A673 (cell line): ENCODE measurements at regions not wholly inside any gene's neighbourhood (a gene's known extent, or its start where the extent isn't known, plus 50 kb on each side); places are given as distances from the start of the nearest gene placed in this dataset.

Source experiments
- BruUV-seq: library from RNA; stranded (reverse); fragments of 400-500 nt; replicated peaks from 2 replicates; lab custom pipeline; 2021; lab: Mats Ljungman, UMichigan
- CTCF ChIA-PET: fragments of 300-600 bp; sonication (Branson Sonifier 250); formaldehyde crosslinking; loops from one replicate; lab custom pipeline; 2022; ENCODE audit warnings: antibody characterized with exemption; lab: Charles Lee
- POLR2A ChIA-PET: fragments of 300-600 bp; sonication (Branson Sonifier 250); formaldehyde crosslinking; loops from one replicate; lab custom pipeline; 2022; ENCODE audit warnings: antibody characterized with exemption; ENCODE audit not compliant: low non-redundant PET; lab: Charles Lee
- DNase-seq: peaks from one replicate; pipeline ENCODE4 v3.0.0-alpha.2; 2015; ENCODE audit warnings: low spot score
- H3K27ac ChIP-seq: fragments of 200-600 bp; sonication (generic); 2 replicates; pipeline ENCODE4 v1.5.1; 2016; ENCODE audit warnings: mixed run types, low read depth, mild to moderate bottlenecking, mixed read lengths, antibody characterized with exemption, low read length; ENCODE audit not compliant: poor library complexity, severe bottlenecking
- H3K27me3 ChIP-seq: fragments of 200-600 bp; sonication (generic); replicated peaks from 2 replicates; pipeline ENCODE4 v1.6.1; 2017; ENCODE audit warnings: mixed run types, low read depth, mild to moderate bottlenecking, mixed read lengths, antibody characterized with exemption, low read length; ENCODE audit not compliant: insufficient read depth, poor library complexity
- H3K36me3 ChIP-seq: fragments of 200-600 bp; sonication (generic); 2 replicates; pipeline ENCODE4 v1.6.1; 2016; ENCODE audit warnings: mixed run types, mild to moderate bottlenecking, mixed read lengths, antibody characterized with exemption, low read length; ENCODE audit not compliant: insufficient read depth, poor library complexity, severe bottlenecking
- H3K4me1 ChIP-seq: fragments of 200-600 bp; sonication (generic); 2 replicates; pipeline ENCODE4 v1.6.1; 2017; ENCODE audit warnings: mixed run types, mild to moderate bottlenecking, mixed read lengths, antibody characterized with exemption, low read length; ENCODE audit not compliant: insufficient read depth, poor library complexity, severe bottlenecking
- H3K4me3 ChIP-seq: fragments of 200-600 bp; sonication (generic); 2 replicates; pipeline ENCODE4 v1.5.1; 2016; ENCODE audit warnings: low read depth, mixed run types, mild to moderate bottlenecking, mixed read lengths, low read length; ENCODE audit not compliant: poor library complexity, severe bottlenecking
- H3K9me3 ChIP-seq: fragments of 200-600 bp; sonication (generic); 2 replicates; pipeline ENCODE4 v1.6.1; 2016; ENCODE audit warnings: mixed run types, low read depth, mild to moderate bottlenecking, mixed read lengths, antibody characterized with exemption, low read length; ENCODE audit not compliant: poor library complexity, severe bottlenecking
- CTCF ChIP-seq: fragments of 300-800, 200-600 bp; sonication (generic); conservative IDR thresholded peaks from 2 replicates; pipeline ENCODE4 v1.5.1; 2017; ENCODE audit warnings: low read depth, mild to moderate bottlenecking, antibody characterized with exemption, low read length, moderate library complexity, mixed read lengths
- EZH2 ChIP-seq: fragments of 200-600 bp; sonication (generic); IDR thresholded peaks from 2 replicates; pipeline ENCODE4 v1.6.1; 2017; ENCODE audit warnings: borderline replicate concordance, low read depth, mild to moderate bottlenecking, mixed read lengths, antibody characterized with exemption, low read length; ENCODE audit not compliant: poor library complexity, severe bottlenecking
- intact Hi-C: fragments of 100-400 bp; cut with micrococcal nuclease; formaldehyde crosslinking; loops from one replicate; pipeline ENCODE4 v1.10.0; 2022; ENCODE audit not compliant: unreplicated experiment

- POLR2A ChIA-PET = no interaction called here
- H3K27ac ChIP-seq = no peak overlapping the region
- TF ChIP-seq EZH2 (no peak), CTCF (no peak)
- no peak overlapping the region for H3K4me3 ChIP-seq
- BruUV-seq = no TSS peak
- no peaks in the 10 kb centered on the region for H3K4me1 ChIP-seq
- CTCF ChIA-PET = no interaction called here
- no peaks in the 10 kb centered on the region for H3K9me3 ChIP-seq
- H3K27me3 ChIP-seq = no peaks in the 10 kb centered on the region
- DNase-seq = no peak
- intact Hi-C loops = no loop called here
- no peaks in the 10 kb centered on the region for H3K36me3 ChIP-seq
These were observed 180.8 kb downstream of the BRD1 start for GRCh38 chr22:49646876-49647275.

GRCh38 chr22:49645791-49646550 is 181.7 kb downstream of the BRD1 start:
- ChIA-PET CTCF (no interaction called here), POLR2A (no interaction called here)
- DNase-seq = no peak
- H3K36me3 ChIP-seq = no peaks in the 10 kb centered on the region
- no TSS peak for BruUV-seq
- H3K4me1 ChIP-seq = no peaks in the 10 kb centered on the region
- no peak for TF ChIP-seq CTCF
- no peak for TF ChIP-seq EZH2
- intact Hi-C loops = no loop called here
- H3K4me3 ChIP-seq = no peak overlapping the region
- H3K27me3 ChIP-seq = no peaks in the 10 kb centered on the region
- H3K27ac ChIP-seq = no peak overlapping the region
- H3K9me3 ChIP-seq = no peaks in the 10 kb centered on the region

GRCh38 chr22:49645257-49645656 is 182.4 kb downstream of the BRD1 start:
- no peak for TF ChIP-seq CTCF
- no peak for TF ChIP-seq EZH2
- no TSS peak for BruUV-seq
- intact Hi-C loops = no loop called here
- ChIA-PET POLR2A (no interaction called here), CTCF (no interaction called here)
- Histone ChIP-seq H3K4me1 (no peaks in the 10 kb centered on the region), H3K27me3 (no peaks in the 10 kb centered on the region), H3K9me3 (no peaks in the 10 kb centered on the region), H3K36me3 (no peaks in the 10 kb centered on the region), H3K27ac (no peak overlapping the region), H3K4me3 (no peak overlapping the region)
- no peak for DNase-seq
